ENCODE measurements at regions not wholly inside any gene's neighbourhood (a gene's known extent, or its start where the extent isn't known, plus 50 kb on each side); places are given as distances from the start of the nearest gene placed in this dataset.
"Not testable (repeated sequence)": the region's sequence is repeated elsewhere in the genome, so short reads cannot be mapped to it uniquely, and the experiment has no call there.

GRCh38 chr7:82674268-82674667, 230.7 kb upstream of the CACNA2D1 start:
- H3K4me3 ChIP-seq (ENCODE audit: low read depth, low read length) = no peak overlapping the region
- no peak for TF ChIP-seq CTCF (IDR thresholded peaks at IDR 0.05; ENCODE audit: low read depth, low read length)
- in situ Hi-C loops (cut with HindIII; ENCODE audit: low sequenced_read_pairs) = no loop called here
- DNase-seq (ENCODE audit: low read depth, low spot score) = no peak

DNA sequence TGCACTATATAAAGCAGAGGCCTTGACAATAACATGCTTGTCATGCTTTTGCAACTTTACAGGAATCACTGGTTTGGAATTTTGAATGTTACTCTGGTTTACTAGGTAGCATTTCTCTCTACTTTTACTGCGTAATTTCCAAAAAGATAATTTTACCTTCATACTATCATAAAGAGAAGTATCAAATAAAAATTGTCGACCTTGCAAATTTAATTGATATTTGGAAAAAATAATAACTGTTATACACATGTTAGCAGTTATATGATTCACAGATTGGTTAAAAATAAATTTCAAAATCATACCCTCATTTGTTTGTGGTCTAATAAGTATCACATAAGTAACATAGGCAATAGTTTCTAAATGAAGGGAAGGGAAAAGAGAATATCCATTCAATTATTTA, 228.5 kb upstream of the CACNA2D1 start:
- no peak for DNase-seq (ENCODE audit: low read depth, low spot score)
- in situ Hi-C loops (cut with HindIII; ENCODE audit: low sequenced_read_pairs) = no loop called here
- TF ChIP-seq CTCF (IDR thresholded peaks at IDR 0.05; ENCODE audit: low read depth, low read length) = no peak
- H3K4me3 ChIP-seq (ENCODE audit: low read depth, low read length) = no peak overlapping the region

DNA sequence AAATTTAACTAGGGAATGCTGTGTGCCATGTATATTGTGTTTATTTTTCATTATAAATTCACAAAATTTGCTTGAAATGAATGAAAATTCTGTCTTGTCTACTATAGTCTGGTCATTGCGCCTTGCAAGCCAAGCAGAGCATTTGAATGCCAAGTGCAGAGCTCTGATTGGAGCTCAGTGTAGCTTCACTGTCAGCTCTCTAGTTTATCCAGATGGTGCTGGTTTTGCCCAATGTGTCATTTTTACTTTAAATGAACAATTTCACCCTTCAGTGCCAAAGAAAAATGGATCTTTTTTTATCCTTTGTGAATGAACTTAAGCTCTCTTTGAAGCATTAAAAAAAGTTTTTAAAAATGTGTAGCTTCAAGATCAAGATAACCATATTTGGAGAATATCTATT, 225.6 kb upstream of the CACNA2D1 start:
- TF ChIP-seq CTCF (IDR thresholded peaks at IDR 0.05; ENCODE audit: low read depth, low read length) = no peak
- in situ Hi-C loops (cut with HindIII; ENCODE audit: low sequenced_read_pairs) = no loop called here
- DNase-seq (ENCODE audit: low read depth, low spot score) = no peak
- no peak overlapping the region for H3K4me3 ChIP-seq (ENCODE audit: low read depth, low read length)

- in situ Hi-C loops (cut with HindIII; ENCODE audit: low sequenced_read_pairs) = no loop called here
- H3K4me3 ChIP-seq (ENCODE audit: low read depth, low read length) = no peak overlapping the region
- TF ChIP-seq CTCF (IDR thresholded peaks at IDR 0.05; ENCODE audit: low read depth, low read length) = no peak
- DNase-seq (ENCODE audit: low read depth, low spot score) = no peak
Measured at GRCh38 chr7:82668676-82669075, 225.1 kb upstream of the CACNA2D1 start.

- no peak for TF ChIP-seq CTCF (IDR thresholded peaks at IDR 0.05; ENCODE audit: low read depth, low read length)
- in situ Hi-C loops (cut with HindIII; ENCODE audit: low sequenced_read_pairs) = no loop called here
- no peak for DNase-seq (ENCODE audit: low read depth, low spot score)
- no peak overlapping the region for H3K4me3 ChIP-seq (ENCODE audit: low read depth, low read length)
Measured at GRCh38 chr7:82665966-82666507, 222.5 kb upstream of the CACNA2D1 start.

GRCh38 chr7:82655965-82656364, 212.4 kb upstream of the CACNA2D1 start:
- no peak overlapping the region for H3K4me3 ChIP-seq (ENCODE audit: low read depth, low read length)
- DNase-seq (ENCODE audit: low read depth, low spot score) = peak; percentile 24
- no peak for TF ChIP-seq CTCF (IDR thresholded peaks at IDR 0.05; ENCODE audit: low read depth, low read length)
- in situ Hi-C loops (cut with HindIII; ENCODE audit: low sequenced_read_pairs) = no loop called here

- DNase-seq (ENCODE audit: low read depth, low spot score); in situ Hi-C loops (cut with HindIII; ENCODE audit: low sequenced_read_pairs); H3K4me3 ChIP-seq (ENCODE audit: low read depth, low read length): not testable (repeated sequence)
Measured at GRCh38 chr7:82650095-82650494, 206.5 kb upstream of the CACNA2D1 start.
